HS-27A (cell line): ENCODE measurements at regions not wholly inside any gene's neighbourhood (a gene's known extent, or its start where the extent isn't known, plus 50 kb on each side); places are given as distances from the start of the nearest gene placed in this dataset.

Experiments
- DNase-seq: peaks from one replicate; pipeline ENCODE4 v3.0.0-alpha.2; 2012; ENCODE audit warnings: low read depth, missing footprints

DNA sequence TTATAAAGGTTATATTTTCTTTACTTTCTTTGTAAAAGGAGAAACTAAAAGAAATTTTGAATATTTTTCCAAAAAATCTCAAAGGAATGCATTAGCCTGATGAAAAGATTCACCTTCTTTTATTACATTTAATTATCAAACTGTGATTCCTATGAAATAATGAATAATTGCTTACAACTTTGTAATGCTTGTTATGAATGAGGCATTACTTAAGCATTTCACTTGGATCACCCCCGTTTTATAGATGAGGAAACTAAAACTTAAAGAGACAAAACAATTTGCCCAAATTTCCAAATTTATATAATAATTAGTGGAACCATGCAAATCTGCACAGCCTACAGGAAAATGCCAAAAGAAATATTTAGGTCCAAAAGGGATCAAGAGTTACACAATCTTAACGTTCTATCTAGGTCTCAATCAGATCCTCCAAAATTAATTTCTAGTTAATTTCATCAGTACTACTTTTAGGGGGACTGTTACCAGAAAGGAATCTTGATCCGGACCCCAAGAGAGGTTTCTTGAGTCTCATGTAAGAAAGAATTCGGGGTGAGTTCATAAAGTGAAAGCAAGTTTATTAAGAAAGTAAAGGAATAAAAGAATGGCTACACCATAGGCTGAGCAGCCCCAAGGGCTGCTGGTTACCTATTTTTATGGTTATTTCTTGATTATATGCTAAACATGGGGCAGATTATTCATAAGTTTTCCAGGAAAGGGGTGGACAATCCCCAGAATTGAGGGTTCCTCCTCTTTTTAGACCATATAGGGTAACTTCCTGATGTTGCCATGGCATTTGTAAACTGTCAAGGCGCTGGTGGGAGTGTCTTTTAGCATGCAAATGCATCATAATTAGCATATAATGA is 288.0 kb downstream of the ADGB start:
- DNase-seq = no peak

- DNase-seq = no peak
Measured at GRCh38 chr6:146887447-146888077, 288.8 kb downstream of the ADGB start.

DNA sequence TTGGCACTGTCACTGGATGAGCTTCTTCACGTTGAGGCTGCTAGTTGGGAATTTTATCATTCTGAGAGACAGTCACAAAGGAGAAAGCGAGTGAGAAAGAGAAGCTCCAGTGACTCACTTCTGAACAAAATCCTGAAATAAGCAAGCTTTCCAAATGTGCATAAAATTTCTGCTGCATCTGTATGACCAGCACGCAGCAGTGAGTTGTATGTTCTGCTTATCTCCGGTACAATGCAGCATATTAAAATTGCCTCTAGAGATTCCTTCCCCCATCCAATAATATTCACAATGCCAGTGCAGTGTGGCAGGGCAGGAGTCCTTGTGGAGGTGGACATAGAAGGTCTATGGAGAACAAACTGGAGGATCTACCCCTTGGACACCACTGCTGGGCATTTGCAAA is 290.5 kb downstream of the ADGB start:
- no peak for DNase-seq

DNA sequence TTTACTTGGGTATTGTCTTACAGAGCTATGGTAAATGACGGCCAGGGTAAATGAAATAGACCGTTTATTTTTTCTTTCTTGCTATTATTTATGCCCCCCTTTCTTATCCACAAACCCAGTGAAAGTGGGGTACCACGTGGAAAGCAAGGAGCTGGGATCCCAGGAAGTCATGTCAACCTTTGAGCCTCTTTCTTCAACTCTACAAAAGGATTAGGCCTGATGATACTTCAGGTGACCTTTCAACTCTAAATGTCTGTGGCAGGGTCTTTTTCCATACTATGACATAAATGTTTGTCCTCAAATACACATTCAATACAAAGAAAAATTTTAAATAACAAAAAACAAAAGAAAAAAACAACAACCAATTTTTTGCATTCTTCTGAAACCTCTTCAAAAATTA is 291.4 kb downstream of the ADGB start:
- DNase-seq = no peak

DNA sequence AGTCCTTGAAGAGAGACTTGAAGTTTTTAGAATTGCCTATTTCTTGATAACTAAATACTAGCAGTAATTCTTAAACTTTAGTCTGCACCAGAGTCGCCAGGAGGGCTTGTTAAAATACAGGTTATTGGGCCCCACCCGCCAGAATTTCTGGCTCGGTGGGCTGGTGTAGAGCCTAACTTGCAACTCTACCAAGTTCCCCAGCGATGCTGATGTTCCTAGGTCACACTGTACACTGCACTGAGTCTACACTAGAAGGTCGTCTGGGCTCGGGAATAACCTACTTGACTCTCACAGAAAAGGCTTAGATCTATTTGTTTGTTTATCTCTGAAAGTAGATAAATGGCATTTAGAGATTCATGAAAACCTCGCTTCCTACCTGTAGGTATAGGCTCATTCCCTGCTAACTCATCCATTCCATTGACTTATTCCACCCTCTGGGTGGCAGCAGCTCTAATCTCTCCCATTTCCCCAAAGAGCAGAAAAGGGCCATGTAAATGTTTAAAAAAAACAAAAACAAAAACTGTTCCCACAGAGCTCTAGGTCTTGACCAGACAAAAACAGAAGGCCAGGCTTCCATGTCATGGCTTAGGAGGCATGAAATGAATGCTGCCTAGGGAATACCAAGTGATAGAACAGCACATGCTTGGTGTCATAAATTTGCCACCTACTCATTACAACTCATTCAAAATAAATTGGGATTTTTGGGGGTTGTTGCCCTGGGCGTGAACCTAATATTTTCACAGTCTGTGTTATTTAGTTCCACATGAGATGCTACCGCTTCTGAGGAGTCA is 292.1 kb downstream of the ADGB start:
- no peak for DNase-seq

- DNase-seq = no peak
Measured at GRCh38 chr6:146891615-146892265, 293.0 kb downstream of the ADGB start.

GRCh38 chr6:146892283-146892612 is 293.5 kb downstream of the ADGB start:
- no peak for DNase-seq

DNA sequence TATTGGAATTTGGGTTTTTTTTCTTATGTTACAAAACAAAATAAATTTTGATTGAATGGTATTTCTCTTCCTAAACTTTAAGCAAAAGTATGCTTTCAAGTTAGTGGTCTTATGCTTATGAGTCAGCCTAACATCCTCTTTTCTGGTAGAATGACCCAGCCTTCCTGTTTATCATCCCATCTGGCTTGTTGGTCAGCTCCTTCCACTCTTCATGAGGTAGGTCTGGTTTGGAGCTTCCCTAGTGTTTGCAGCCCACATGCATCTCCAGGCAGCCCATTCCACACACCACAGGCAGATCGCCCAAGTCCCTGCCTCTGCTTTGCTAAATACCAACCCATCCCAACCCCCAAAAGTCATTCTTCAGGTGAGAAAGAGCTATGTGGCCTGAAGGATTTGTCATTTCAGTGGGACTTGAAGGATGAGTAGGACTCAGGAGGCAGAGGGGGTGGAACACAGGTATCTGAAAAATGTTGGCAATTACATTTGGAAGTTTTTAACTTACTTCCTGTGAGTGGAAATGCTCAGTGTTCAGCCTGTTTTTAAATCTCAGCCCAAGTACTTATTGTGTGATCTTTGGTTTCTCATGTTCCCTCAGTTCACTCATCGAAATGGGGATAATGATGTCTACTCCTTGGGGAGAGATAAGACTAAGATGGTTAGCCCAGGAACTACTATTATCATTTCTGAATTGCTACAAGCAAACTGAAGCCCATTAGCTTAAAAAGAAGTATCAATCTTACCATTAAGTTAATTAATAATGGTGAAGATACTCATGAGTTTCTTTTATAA is 294.0 kb downstream of the ADGB start:
- DNase-seq = no peak

DNA sequence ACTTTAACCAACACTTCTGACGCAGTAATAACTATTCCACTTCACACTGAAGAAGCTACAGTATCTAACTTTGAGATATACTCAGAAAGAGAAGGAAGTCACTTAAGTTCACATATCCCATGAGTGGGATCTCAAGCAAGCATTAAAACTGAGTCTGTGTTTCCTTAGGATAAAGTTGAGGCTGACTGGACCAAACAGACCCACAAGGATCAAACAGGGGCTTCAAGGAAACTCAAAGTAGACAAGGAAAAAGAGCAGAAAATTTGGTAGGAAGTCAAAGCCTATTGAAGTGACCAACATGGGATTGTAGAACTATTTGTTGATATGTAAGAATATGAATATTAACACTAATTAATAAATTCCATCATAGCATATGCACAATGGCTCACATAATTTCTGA is 294.9 kb downstream of the ADGB start:
- DNase-seq = no peak

DNA sequence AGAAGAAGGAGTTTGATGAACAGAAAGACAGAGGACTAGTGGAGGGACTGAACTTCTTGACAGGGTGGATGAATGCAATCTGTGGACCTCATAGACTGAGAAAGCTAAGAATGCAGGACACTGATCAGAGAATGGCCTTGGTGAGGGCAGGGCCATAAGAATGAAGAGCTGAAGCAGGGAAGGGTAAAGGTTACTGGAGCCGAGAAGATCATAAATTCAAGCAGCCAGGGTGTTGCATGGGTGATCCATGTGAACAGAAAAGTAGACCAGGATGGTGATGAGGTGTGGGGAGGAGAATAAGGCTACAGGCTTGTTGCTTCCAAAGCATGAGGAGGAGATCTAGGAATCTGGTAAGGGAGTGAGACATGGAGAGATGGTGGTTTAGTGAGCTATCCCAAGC is 295.9 kb downstream of the ADGB start:
- no peak for DNase-seq

DNA sequence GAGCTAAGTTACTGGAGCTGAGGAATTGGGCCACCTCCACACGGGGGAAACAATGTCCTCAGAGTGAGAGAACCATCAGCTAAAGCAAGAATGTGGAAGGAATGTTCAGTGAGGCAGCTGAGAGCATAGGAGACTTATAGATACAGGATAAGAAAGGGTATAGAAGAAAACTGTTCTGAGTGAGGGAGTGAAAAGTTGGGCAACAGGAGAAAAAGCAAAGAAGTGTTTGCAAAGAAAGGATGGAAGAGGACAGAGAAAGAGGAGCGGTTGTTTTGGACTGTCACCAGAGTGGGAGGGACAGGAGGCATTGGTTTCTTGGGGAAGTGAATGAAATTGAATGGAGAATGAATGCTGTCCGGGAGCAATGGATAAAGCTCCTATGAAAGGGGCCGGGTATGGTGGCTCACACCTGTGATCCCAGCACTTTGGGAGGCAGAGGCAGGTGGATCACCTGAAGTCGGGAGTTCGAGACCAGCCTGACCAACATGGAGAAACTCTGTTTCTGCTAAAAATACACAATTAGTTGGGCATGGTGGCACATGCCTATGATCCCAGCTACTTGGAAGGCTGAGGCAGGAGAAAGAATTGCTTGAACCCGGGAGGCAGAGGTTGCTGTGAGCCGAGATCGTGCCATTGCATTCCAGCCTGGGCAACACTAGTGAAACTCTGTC is 296.5 kb downstream of the ADGB start:
- no peak for DNase-seq

GRCh38 chr6:146895772-146896061 is 296.9 kb downstream of the ADGB start:
- DNase-seq = no peak

GRCh38 chr6:146896062-146896813 is 297.5 kb downstream of the ADGB start:
- DNase-seq = no peak

- no peak for DNase-seq
Measured at GRCh38 chr6:146896960-146897701, 298.4 kb downstream of the ADGB start.

GRCh38 chr6:146898069-146898887 is 299.5 kb downstream of the ADGB start:
- no peak for DNase-seq

- no peak for DNase-seq
Measured at GRCh38 chr6:146898888-146899227, 300.1 kb downstream of the ADGB start.

GRCh38 chr6:146901940-146902816 is 302.0 kb upstream of the STXBP5 start:
- DNase-seq = no peak

DNA sequence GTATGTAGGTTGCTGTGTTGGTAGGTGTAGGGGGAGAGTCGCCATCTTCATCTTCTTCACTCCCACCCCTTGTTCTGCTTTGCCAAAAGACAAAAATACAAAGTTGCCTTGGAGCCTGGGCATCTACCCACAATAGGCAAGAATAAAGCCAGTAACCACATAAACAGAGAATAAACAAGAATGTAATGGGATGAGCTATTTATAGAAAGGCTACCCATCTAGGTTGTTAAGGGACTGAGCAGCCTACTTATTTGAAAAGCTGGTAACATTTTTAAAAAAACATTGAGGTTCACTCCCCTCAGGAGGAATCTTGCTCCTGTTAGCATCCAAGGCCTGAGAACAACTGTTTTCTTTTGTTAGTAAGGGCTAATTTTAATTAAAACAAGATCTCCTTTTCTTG is 301.4 kb upstream of the STXBP5 start:
- DNase-seq = no peak
